OCI-LY7 (cell line): ENCODE measurements at regions not wholly inside any gene's neighbourhood (a gene's known extent, or its start where the extent isn't known, plus 50 kb on each side); places are given as distances from the start of the nearest gene placed in this dataset.

Source experiments
- CTCF ChIP-seq: fragments of 200-600 bp; sonication (generic); conservative IDR thresholded peaks from 2 replicates; pipeline ENCODE4 v1.5.1; 2014; ENCODE audit warnings: mild to moderate bottlenecking, antibody characterized with exemption, low read length, moderate library complexity, mixed read lengths
- EZH2phosphoT487 ChIP-seq: fragments of 200-600 bp; sonication (generic); IDR thresholded peaks from 2 replicates; pipeline ENCODE4 v1.6.1; 2018; ENCODE audit warnings: low read depth, borderline replicate concordance, mild to moderate bottlenecking, mixed run types, antibody characterized with exemption, low read length, moderate library complexity, mixed read lengths

GRCh38 chr13:89869312-89869711 lies 1478.2 kb upstream of the MIR17HG start:
- TF ChIP-seq CTCF (no peak), EZH2phosphoT487 (no peak)
